ENCODE measurements at regions not wholly inside any gene's neighbourhood (a gene's known extent, or its start where the extent isn't known, plus 50 kb on each side); places are given as distances from the start of the nearest gene placed in this dataset.

- H3K27ac ChIP-seq, result no peak overlapping the region
- no peak for TF ChIP-seq CTCF (conservative IDR thresholded peaks at IDR 0.05)
Measured at GRCh38 chr9:108377382-108377781, 478.4 kb downstream of the ACTL7B start.

GRCh38 chr9:108376140-108376539 is 479.6 kb downstream of the ACTL7B start:
- no peak for TF ChIP-seq CTCF (conservative IDR thresholded peaks at IDR 0.05)
- no peak overlapping the region for H3K27ac ChIP-seq

- no peak overlapping the region for H3K27ac ChIP-seq
- TF ChIP-seq CTCF (conservative IDR thresholded peaks at IDR 0.05), result no peak
Measured at GRCh38 chr9:108374626-108375025, 481.2 kb downstream of the ACTL7B start.

GRCh38 chr9:108367188-108367587 is 488.6 kb downstream of the ACTL7B start:
- H3K27ac ChIP-seq, result no peak overlapping the region
- no peak for TF ChIP-seq CTCF (conservative IDR thresholded peaks at IDR 0.05)

- peak overlapping the region; percentile 49 for H3K27ac ChIP-seq
- TF ChIP-seq CTCF (conservative IDR thresholded peaks at IDR 0.05), result no peak
Measured at GRCh38 chr9:108363311-108363710, 492.5 kb downstream of the ACTL7B start.

GRCh38 chr9:108360304-108360703 is 495.5 kb downstream of the ACTL7B start:
- TF ChIP-seq CTCF (conservative IDR thresholded peaks at IDR 0.05), result no peak
- H3K27ac ChIP-seq, result no peak overlapping the region

- H3K27ac ChIP-seq, result no peak overlapping the region
- TF ChIP-seq CTCF (conservative IDR thresholded peaks at IDR 0.05), result no peak
Measured at GRCh38 chr9:108356806-108357205, 499.0 kb downstream of the ACTL7B start.

GRCh38 chr9:108351571-108351970 is 504.2 kb downstream of the ACTL7B start:
- TF ChIP-seq CTCF (conservative IDR thresholded peaks at IDR 0.05), result no peak
- H3K27ac ChIP-seq, result no peak overlapping the region
